Muscle of leg (tissue), 3 donors: ENCODE measurements at regions not wholly inside any gene's neighbourhood (a gene's known extent, or its start where the extent isn't known, plus 50 kb on each side); places are given as distances from the start of the nearest gene placed in this dataset.

ENCODE experiments used
- DNase-seq: peaks from one replicate; pipeline ENCODE4 v3.0.0; 2013
- H3K27ac ChIP-seq: one replicate; pipeline ENCODE4 v1.5.1; 2013; ENCODE audit warnings: mild to moderate bottlenecking, low read length, control low read depth
- H3K27me3 ChIP-seq: one replicate; pipeline ENCODE4 v1.6.1; 2013; ENCODE audit warnings: low read length; ENCODE audit not compliant: control insufficient read depth, insufficient read depth
- H3K36me3 ChIP-seq: one replicate; pipeline ENCODE4 v1.6.1; 2013; ENCODE audit warnings: low read length; ENCODE audit not compliant: control insufficient read depth, insufficient read depth
- H3K4me1 ChIP-seq: one replicate; pipeline ENCODE4 v1.6.1; 2013; ENCODE audit warnings: low read length; ENCODE audit not compliant: control insufficient read depth, insufficient read depth
- H3K4me3 ChIP-seq: one replicate; pipeline ENCODE4 v1.5.1; 2013; ENCODE audit warnings: low read length, control low read depth
- H3K9me3 ChIP-seq: replicated peaks from 2 replicates; pipeline ENCODE4 v1.6.1; 2013; ENCODE audit warnings: low read depth, low read length; ENCODE audit not compliant: control insufficient read depth
- WGBS: methylation state at CpG from one replicate; pipeline ENCODE4 v1.1.5; 2013; ENCODE audit warnings: missing lambda C conversion rate; ENCODE audit not compliant: insufficient coverage; 5-methylcytosine and 5-hydroxymethylcytosine counted together

GRCh38 chr9:81776390-81776789 lies 87.0 kb upstream of the TLE1 start:
- Histone ChIP-seq H3K36me3 (no peaks in the 10 kb centered on the region), H3K27me3 (peaks cover 2% of the 10 kb centered on the region), H3K4me1 (no peaks in the 10 kb centered on the region), H3K9me3 (no peaks in the 10 kb centered on the region), H3K4me3 (no peak overlapping the region), H3K27ac (no peak overlapping the region)
- WGBS: no CpG with 5 or more reads among the region's 1 CpG
- peak; percentile 49 for DNase-seq

DNA sequence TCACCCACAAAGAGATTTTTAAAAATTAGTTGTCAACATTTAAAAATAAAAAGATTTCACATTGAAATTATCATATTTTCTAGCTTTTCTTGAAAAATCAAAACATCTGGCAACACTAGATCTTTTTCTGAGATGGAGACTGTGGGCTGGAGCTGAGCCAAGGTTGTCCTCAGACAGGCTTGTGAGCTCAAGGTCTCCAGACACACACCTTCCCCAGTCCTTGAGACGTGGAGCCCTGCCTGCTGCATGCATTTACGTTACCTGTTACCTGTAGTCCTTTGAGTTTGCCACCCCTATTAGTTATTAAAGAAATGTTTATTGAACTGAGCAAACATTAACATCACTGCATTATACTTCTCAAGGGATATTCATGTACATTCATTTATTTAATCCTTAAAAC lies 87.5 kb upstream of the TLE1 start:
- H3K27ac ChIP-seq: no peak overlapping the region
- no CpG with 5 or more reads among the region's 2 CpGs for WGBS
- peaks cover 2% of the 10 kb centered on the region for H3K27me3 ChIP-seq
- no peaks in the 10 kb centered on the region for H3K9me3 ChIP-seq
- peak; percentile 18 for DNase-seq
- H3K4me3 ChIP-seq: no peak overlapping the region
- H3K4me1 ChIP-seq: no peaks in the 10 kb centered on the region
- no peaks in the 10 kb centered on the region for H3K36me3 ChIP-seq

DNA sequence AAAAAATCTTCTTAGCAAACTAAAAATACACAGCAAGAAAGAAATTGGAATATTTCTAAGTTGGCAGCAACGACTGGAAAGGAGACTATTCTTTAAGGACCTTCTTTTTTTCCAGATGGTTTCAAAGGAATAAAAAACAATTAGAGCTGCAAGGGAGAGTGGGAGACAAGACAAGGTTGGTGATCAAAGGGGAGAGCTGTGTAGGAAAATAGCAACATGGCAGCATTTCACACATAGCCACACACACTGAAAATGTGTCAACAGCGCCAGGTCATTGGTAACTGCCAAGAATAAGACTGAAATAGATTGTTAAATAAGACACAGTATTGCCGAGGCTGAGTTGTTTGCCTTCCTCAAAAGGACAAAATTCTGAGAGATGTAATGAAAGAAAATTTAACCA lies 88.1 kb upstream of the TLE1 start:
- H3K36me3 ChIP-seq: no peaks in the 10 kb centered on the region
- no peaks in the 10 kb centered on the region for H3K4me1 ChIP-seq
- peak; percentile 67 for DNase-seq
- no CpG with 5 or more reads among the region's 3 CpGs for WGBS
- H3K9me3 ChIP-seq: no peaks in the 10 kb centered on the region
- no peak overlapping the region for H3K4me3 ChIP-seq
- H3K27me3 ChIP-seq: peaks cover 2% of the 10 kb centered on the region
- H3K27ac ChIP-seq: no peak overlapping the region

- no peaks in the 10 kb centered on the region for H3K4me1 ChIP-seq
- no peak for DNase-seq
- H3K27ac ChIP-seq: no peak overlapping the region
- H3K4me3 ChIP-seq: no peak overlapping the region
- no peaks in the 10 kb centered on the region for H3K36me3 ChIP-seq
- H3K9me3 ChIP-seq: no peaks in the 10 kb centered on the region
- 87% methylated on average over 4 of the region's 10 CpGs for WGBS
- no peaks in the 10 kb centered on the region for H3K27me3 ChIP-seq
These were observed 93.1 kb upstream of the TLE1 start for GRCh38 chr9:81782313-81782995.

GRCh38 chr9:81787747-81788632 lies 98.6 kb upstream of the TLE1 start:
- no peaks in the 10 kb centered on the region for H3K27me3 ChIP-seq
- H3K36me3 ChIP-seq: no peaks in the 10 kb centered on the region
- H3K4me3 ChIP-seq: no peak overlapping the region
- H3K4me1 ChIP-seq: peaks cover 3% of the 10 kb centered on the region
- DNase-seq: peak; percentile 59
- no peaks in the 10 kb centered on the region for H3K9me3 ChIP-seq
- no peak overlapping the region for H3K27ac ChIP-seq
- WGBS: 50% methylated on average over 1 of the region's 4 CpGs

- Histone ChIP-seq H3K9me3 (no peaks in the 10 kb centered on the region), H3K4me1 (peaks cover 3% of the 10 kb centered on the region), H3K36me3 (no peaks in the 10 kb centered on the region), H3K27me3 (no peaks in the 10 kb centered on the region), H3K27ac (no peak overlapping the region), H3K4me3 (no peak overlapping the region)
- DNase-seq: no peak
- no CpG with 5 or more reads among the region's 1 CpG for WGBS
These were observed 100.4 kb upstream of the TLE1 start for GRCh38 chr9:81789721-81790120.

- no peaks in the 10 kb centered on the region for H3K27me3 ChIP-seq
- DNase-seq: no peak
- no peaks in the 10 kb centered on the region for H3K36me3 ChIP-seq
- H3K4me3 ChIP-seq: no peak overlapping the region
- peaks cover 3% of the 10 kb centered on the region for H3K4me1 ChIP-seq
- no peak overlapping the region for H3K27ac ChIP-seq
- 82% methylated on average over 1 of the region's 2 CpGs for WGBS
- no peaks in the 10 kb centered on the region for H3K9me3 ChIP-seq
These were observed 100.8 kb upstream of the TLE1 start for GRCh38 chr9:81790166-81790565.

- no peaks in the 10 kb centered on the region for H3K9me3 ChIP-seq
- no peak overlapping the region for H3K27ac ChIP-seq
- no peak for DNase-seq
- no peaks in the 10 kb centered on the region for H3K27me3 ChIP-seq
- H3K36me3 ChIP-seq: no peaks in the 10 kb centered on the region
- H3K4me1 ChIP-seq: peaks cover 3% of the 10 kb centered on the region
- 95% methylated on average over 4 of the region's 7 CpGs for WGBS
- no peak overlapping the region for H3K4me3 ChIP-seq
These were observed 101.7 kb upstream of the TLE1 start for GRCh38 chr9:81791076-81791475.

DNA sequence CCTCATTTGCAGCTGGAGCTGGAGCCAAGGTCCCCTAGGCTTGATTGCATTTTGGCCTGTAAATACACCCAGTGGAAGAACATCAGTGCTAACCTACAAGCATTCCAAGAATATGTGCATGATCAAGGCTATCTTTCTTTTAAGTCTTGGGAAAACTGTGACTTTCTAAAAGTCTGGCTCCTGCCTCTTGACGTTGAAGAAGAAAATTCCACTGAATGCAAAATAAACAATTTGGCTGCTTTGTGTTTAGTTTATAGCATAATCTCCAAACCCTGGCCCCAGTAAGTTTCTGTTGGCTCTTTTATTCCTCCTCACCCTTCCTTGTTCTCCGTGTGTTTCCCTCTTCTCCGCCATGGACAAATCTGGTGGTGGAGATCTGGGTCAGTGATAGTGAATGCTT lies 109.3 kb upstream of the TLE1 start:
- H3K27me3 ChIP-seq: no peaks in the 10 kb centered on the region
- no peak for DNase-seq
- H3K27ac ChIP-seq: no peak overlapping the region
- whole genome bisulfite sequencing: no CpG with 5 or more reads among the region's 3 CpGs
- H3K9me3 ChIP-seq: no peaks in the 10 kb centered on the region
- no peaks in the 10 kb centered on the region for H3K4me1 ChIP-seq
- no peaks in the 10 kb centered on the region for H3K36me3 ChIP-seq
- no peak overlapping the region for H3K4me3 ChIP-seq

DNA sequence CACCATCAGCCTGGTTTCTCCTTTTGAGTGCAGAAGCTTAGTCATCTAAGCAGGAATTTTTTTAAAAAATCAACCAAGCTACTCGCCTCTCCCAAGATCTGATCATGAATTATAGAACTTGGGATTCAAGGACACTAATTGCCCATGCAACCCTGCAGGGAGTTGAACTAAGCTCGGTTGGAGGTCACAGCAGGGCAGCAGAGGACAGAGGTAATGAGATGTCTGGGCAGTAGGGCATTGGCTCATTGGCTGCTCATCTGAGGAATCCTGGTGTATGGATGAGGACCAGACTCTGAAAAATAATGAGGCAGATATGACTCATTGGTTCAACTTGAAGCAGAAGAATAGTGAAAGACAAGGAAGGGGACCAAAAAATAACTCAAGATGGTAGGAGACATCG lies 111.8 kb upstream of the TLE1 start:
- Histone ChIP-seq H3K27ac (no peak overlapping the region), H3K27me3 (no peaks in the 10 kb centered on the region), H3K4me3 (no peak overlapping the region), H3K36me3 (no peaks in the 10 kb centered on the region), H3K9me3 (no peaks in the 10 kb centered on the region), H3K4me1 (no peaks in the 10 kb centered on the region)
- WGBS: 43% methylated on average over 1 of the region's 3 CpGs
- no peak for DNase-seq
